Neural crest cell (in vitro differentiated cells): ENCODE measurements at regions not wholly inside any gene's neighbourhood (a gene's known extent, or its start where the extent isn't known, plus 50 kb on each side); places are given as distances from the start of the nearest gene placed in this dataset.
"Not testable (repeated sequence)": the region's sequence is repeated elsewhere in the genome, so short reads cannot be mapped to it uniquely, and the experiment has no call there.

Source experiments
- DNase-seq: peaks from one replicate; pipeline ENCODE4 v3.0.0; 2021; ENCODE audit warnings: low read depth, mixed read lengths, low spot score
- H3K27ac Mint-ChIP-seq: one replicate; pipeline ENCODE4 v1.8.0; 2021; ENCODE audit warnings: mild to moderate bottlenecking, mixed read lengths; ENCODE audit not compliant: unreplicated experiment
- H3K27me3 Mint-ChIP-seq: 2 replicates; pipeline ENCODE4 v1.8.0; 2021; ENCODE audit warnings: low read depth, mild to moderate bottlenecking, mixed read lengths
- H3K36me3 Mint-ChIP-seq: 2 replicates; pipeline ENCODE4 v1.8.0; 2021; ENCODE audit warnings: low read depth, mild to moderate bottlenecking, mixed read lengths
- H3K4me1 Mint-ChIP-seq: 2 replicates; pipeline ENCODE4 v1.8.0; 2021; ENCODE audit warnings: mixed read lengths
- H3K4me3 Mint-ChIP-seq: one replicate; pipeline ENCODE4 v1.8.0; 2021; ENCODE audit warnings: mild to moderate bottlenecking, mixed read lengths
- H3K9me3 Mint-ChIP-seq: 2 replicates; pipeline ENCODE4 v1.8.0; 2021; ENCODE audit warnings: mixed read lengths
- CTCF ChIP-seq: fragments of 200-600 bp; sonication (generic); conservative IDR thresholded peaks from 2 replicates; pipeline ENCODE4 v1.5.0; 2021; ENCODE audit warnings: antibody characterized with exemption, mild to moderate bottlenecking

- Mint-ChIP-seq H3K27me3 (no peaks in the 10 kb centered on the region), H3K9me3 (peaks cover 11% of the 10 kb centered on the region), H3K27ac (no peak overlapping the region), H3K4me3 (no peak overlapping the region), H3K4me1 (peaks cover 33% of the 10 kb centered on the region), H3K36me3 (peaks cover 2% of the 10 kb centered on the region)
- no peak for TF ChIP-seq CTCF
- no peak for DNase-seq
Observed at GRCh38 chr17:14730821-14731220, 429.9 kb downstream of the HS3ST3B1 start.

GRCh38 chr17:14725729-14726128 is 424.8 kb downstream of the HS3ST3B1 start:
- H3K9me3 Mint-ChIP-seq = peaks cover 16% of the 10 kb centered on the region
- TF ChIP-seq CTCF = no peak
- DNase-seq = no peak
- no peak overlapping the region for H3K27ac Mint-ChIP-seq
- peaks cover 6% of the 10 kb centered on the region for H3K36me3 Mint-ChIP-seq
- H3K4me1 Mint-ChIP-seq = peaks cover 36% of the 10 kb centered on the region
- H3K27me3 Mint-ChIP-seq = no peaks in the 10 kb centered on the region
- no peak overlapping the region for H3K4me3 Mint-ChIP-seq

- TF ChIP-seq CTCF = no peak
- no peak for DNase-seq
- Mint-ChIP-seq H3K36me3 (peaks cover 4% of the 10 kb centered on the region), H3K27ac (no peak overlapping the region), H3K4me3 (no peak overlapping the region), H3K27me3 (no peaks in the 10 kb centered on the region), H3K9me3 (peaks cover 13% of the 10 kb centered on the region), H3K4me1 (peaks cover 36% of the 10 kb centered on the region)
Observed at GRCh38 chr17:14724770-14725169, 423.9 kb downstream of the HS3ST3B1 start.

GRCh38 chr17:14723349-14723748 is 422.5 kb downstream of the HS3ST3B1 start:
- Mint-ChIP-seq H3K4me1 (peaks cover 29% of the 10 kb centered on the region), H3K9me3 (peaks cover 10% of the 10 kb centered on the region)
- not testable (repeated sequence) for DNase-seq, H3K27ac Mint-ChIP-seq, H3K36me3 Mint-ChIP-seq, H3K27me3 Mint-ChIP-seq, H3K4me3 Mint-ChIP-seq

- H3K4me3 Mint-ChIP-seq = no peak overlapping the region
- H3K27me3 Mint-ChIP-seq = no peaks in the 10 kb centered on the region
- DNase-seq = no peak
- TF ChIP-seq CTCF = no peak
- H3K36me3 Mint-ChIP-seq = peaks cover 4% of the 10 kb centered on the region
- no peaks in the 10 kb centered on the region for H3K4me1 Mint-ChIP-seq
- peaks cover 10% of the 10 kb centered on the region for H3K9me3 Mint-ChIP-seq
- H3K27ac Mint-ChIP-seq = no peak overlapping the region
Observed at GRCh38 chr17:14719942-14720341, 419.1 kb downstream of the HS3ST3B1 start.

GRCh38 chr17:14717859-14718258 is 417.0 kb downstream of the HS3ST3B1 start:
- no peak overlapping the region for H3K27ac Mint-ChIP-seq
- H3K4me3 Mint-ChIP-seq = no peak overlapping the region
- H3K9me3 Mint-ChIP-seq = peaks cover 8% of the 10 kb centered on the region
- TF ChIP-seq CTCF = no peak
- no peak for DNase-seq
- peaks cover 4% of the 10 kb centered on the region for H3K36me3 Mint-ChIP-seq
- H3K27me3 Mint-ChIP-seq = no peaks in the 10 kb centered on the region
- no peaks in the 10 kb centered on the region for H3K4me1 Mint-ChIP-seq
